CD14-positive monocyte (primary cell): ENCODE measurements at regions not wholly inside any gene's neighbourhood (a gene's known extent, or its start where the extent isn't known, plus 50 kb on each side); places are given as distances from the start of the nearest gene placed in this dataset.
"Not testable (repeated sequence)": the region's sequence is repeated elsewhere in the genome, so short reads cannot be mapped to it uniquely, and the experiment has no call there.

Experiments used
- DNase-seq, 3 donors: peaks; one replicate each; pipeline ENCODE4 v3.0.0-alpha.2; 2011 to 2022
- H2AFZ ChIP-seq: 2 replicates; pipeline ENCODE4 v1.6.0; 2012; ENCODE audit warnings: mild to moderate bottlenecking, low read depth, low read length, inconsistent platforms; ENCODE audit not compliant: insufficient read depth, poor library complexity, severe bottlenecking
- H3K27ac ChIP-seq, 2 donors: 1 replicate in 1 of 2; 2 replicates in 1 of 2; pipeline ENCODE4 v1.5.1; 2012 to 2013; ENCODE audit warnings: low read length in 2 of 2, control low read depth in 1 of 2, inconsistent platforms in 1 of 2, low read depth in 1 of 2, mild to moderate bottlenecking in 1 of 2
- H3K27me3 ChIP-seq, 2 donors: one replicate each; pipeline versions ENCODE4 v1.6.0 to v1.6.1; 2011 to 2013; ENCODE audit warnings: low read length in 2 of 2; ENCODE audit not compliant: control insufficient read depth in 2 of 2, insufficient read depth in 2 of 2
- H3K36me3 ChIP-seq, 2 donors: replicated peaks in 1 of 2; 1 replicate in 1 of 2; 2 replicates in 1 of 2; pipeline versions ENCODE4 v1.5.1 to v1.6.1; 2012 to 2013; ENCODE audit warnings: low read length in 2 of 2, control low read depth in 1 of 2, inconsistent platforms in 1 of 2, mild to moderate bottlenecking in 1 of 2; ENCODE audit not compliant: insufficient read depth in 2 of 2, control insufficient read depth in 1 of 2
- H3K4me1 ChIP-seq, 2 donors: 1 replicate in 1 of 2; 2 replicates in 1 of 2; pipeline versions ENCODE4 v1.5.1 to v1.6.1; 2012 to 2013; ENCODE audit warnings: low read length in 2 of 2, control low read depth in 1 of 2, inconsistent platforms in 1 of 2, mild to moderate bottlenecking in 1 of 2, moderate library complexity in 1 of 2; ENCODE audit not compliant: insufficient read depth in 2 of 2, control insufficient read depth in 1 of 2
- H3K4me2 ChIP-seq: replicated peaks from 2 replicates; pipeline ENCODE3; 2012; ENCODE audit warnings: low read length, moderate library complexity, mild to moderate bottlenecking; ENCODE audit not compliant: poor library complexity, severe bottlenecking; ENCODE audit errors: extremely low read depth
- H3K4me3 ChIP-seq, 3 experiments: fragments of 200-600 bp in 1 of 3; sonication (generic) in 1 of 3; replicated peaks in 1 of 3; 1 replicate in 2 of 3; 2 replicates in 1 of 3; pipeline ENCODE4 v1.5.1; 2011 to 2013; ENCODE audit warnings: low read length in 3 of 3, mild to moderate bottlenecking in 3 of 3, control low read depth in 2 of 3, low read depth in 2 of 3, inconsistent platforms in 1 of 3, moderate library complexity in 1 of 3
- H3K79me2 ChIP-seq: 2 replicates; pipeline ENCODE4 v1.6.0; 2012; ENCODE audit warnings: mild to moderate bottlenecking, control low read depth, inconsistent platforms, low read length, moderate library complexity; ENCODE audit not compliant: insufficient read depth
- H3K9ac ChIP-seq: 2 replicates; pipeline ENCODE4 v1.6.0; 2017; ENCODE audit warnings: low read length, mild to moderate bottlenecking; ENCODE audit not compliant: insufficient read depth, poor library complexity, severe bottlenecking
- H3K9me3 ChIP-seq, 2 donors: replicated peaks in 1 of 2; 1 replicate in 1 of 2; 2 replicates in 1 of 2; pipeline versions ENCODE4 v1.5.1 to v1.6.1; 2012 to 2013; ENCODE audit warnings: low read length in 2 of 2, control low read depth in 1 of 2; ENCODE audit not compliant: control insufficient read depth in 1 of 2, insufficient read depth in 1 of 2
- H4K20me1 ChIP-seq: 2 replicates; pipeline ENCODE4 v1.6.0; 2012; ENCODE audit warnings: mild to moderate bottlenecking, low read length, control low read depth, moderate library complexity; ENCODE audit not compliant: insufficient read depth
- H3K27ac Mint-ChIP-seq, 7 donors: one replicate each; pipeline ENCODE4 v1.8.0; 2020; ENCODE audit warnings: mild to moderate bottlenecking in 7 of 7, mixed read lengths in 7 of 7, moderate library complexity in 6 of 7, inconsistent platforms in 2 of 7
- H3K27me3 Mint-ChIP-seq, 3 donors: one replicate each; pipeline ENCODE4 v1.8.0; 2021 to 2022; ENCODE audit warnings: low read depth in 3 of 3, mild to moderate bottlenecking in 3 of 3, mixed read lengths in 3 of 3, moderate library complexity in 3 of 3, inconsistent platforms in 1 of 3
- H3K36me3 Mint-ChIP-seq, 2 donors: one replicate each; pipeline ENCODE4 v1.8.0; 2020; ENCODE audit warnings: mixed read lengths in 2 of 2, inconsistent platforms in 1 of 2, mild to moderate bottlenecking in 1 of 2
- H3K4me1 Mint-ChIP-seq: one replicate; pipeline ENCODE4 v1.8.0; 2020; ENCODE audit warnings: mild to moderate bottlenecking, mixed read lengths
- H3K4me3 Mint-ChIP-seq, 2 donors: one replicate each; pipeline ENCODE4 v1.8.0; 2020; ENCODE audit warnings: mild to moderate bottlenecking in 2 of 2, mixed read lengths in 2 of 2, moderate library complexity in 1 of 2
- H3K9me3 Mint-ChIP-seq, 7 donors: one replicate each; pipeline ENCODE4 v1.8.0; 2020 to 2022; ENCODE audit warnings: mixed read lengths in 7 of 7, mild to moderate bottlenecking in 6 of 7, moderate library complexity in 6 of 7, inconsistent platforms in 2 of 7
- CTCF ChIP-seq: fragments of 200-600 bp; IDR thresholded peaks from one replicate; pipeline ENCODE4 v1.8.0; 2022; ENCODE audit warnings: antibody characterized with exemption, mild to moderate bottlenecking
- WGBS: methylation state at CpG from one replicate; pipeline ENCODE4 v1.1.5; 2013; ENCODE audit warnings: missing lambda C conversion rate; ENCODE audit not compliant: insufficient coverage; 5-methylcytosine and 5-hydroxymethylcytosine counted together
- intact Hi-C, 2 donors: fragments of 100-400 bp; cut with micrococcal nuclease; formaldehyde crosslinking; loops; one replicate each; pipeline versions ENCODE4 v1.15.0 to v1.15.1; 2023

- Histone ChIP-seq H3K9me3 (no peaks in the 10 kb centered on the region), H3K27ac (no peak overlapping the region), H3K4me2 (no peak overlapping the region), H4K20me1 (no peaks in the 10 kb centered on the region), H2AFZ (no peak overlapping the region), H3K4me1 (no peaks in the 10 kb centered on the region), H3K36me3 (no peaks in the 10 kb centered on the region), H3K9ac (no peak overlapping the region), H3K27me3 (no peaks in the 10 kb centered on the region), H3K79me2 (no peaks in the 10 kb centered on the region), H3K4me3 (no peak overlapping the region)
- Mint-ChIP-seq H3K27ac (no peak overlapping the region), H3K36me3 (no peaks in the 10 kb centered on the region), H3K4me3 (no peak overlapping the region), H3K9me3 (peaks cover 0 to 3% (median 0%) of the 10 kb centered on the region in 7 donors), H3K27me3 (peaks cover 0 to 4% (median 0%) of the 10 kb centered on the region in 3 donors), H3K4me1 (peaks cover 3% of the 10 kb centered on the region)
- TF ChIP-seq CTCF = no peak
- WGBS = 0% methylated on average over 1 of the region's 7 CpGs
- DNase-seq = no peak
- intact Hi-C loops = no loop called here
These were observed 339.1 kb downstream of the SATB1 start for GRCh38 chr3:18086078-18086477.

- no peak overlapping the region for H3K27ac ChIP-seq
- Mint-ChIP-seq H3K27me3 (peaks cover 0 to 4% (median 0%) of the 10 kb centered on the region in 3 donors), H3K9me3 (peaks cover 0 to 3% (median 0%) of the 10 kb centered on the region in 7 donors), H3K4me3 (no peak overlapping the region), H3K36me3 (no peaks in the 10 kb centered on the region), H3K27ac (no peak overlapping the region), H3K4me1 (peaks cover 4% of the 10 kb centered on the region)
- no peak overlapping the region for H3K9ac ChIP-seq
- no peak overlapping the region for H3K4me3 ChIP-seq
- DNase-seq = no peak
- no peaks in the 10 kb centered on the region for H3K4me1 ChIP-seq
- no peak for TF ChIP-seq CTCF
- H3K36me3 ChIP-seq = no peaks in the 10 kb centered on the region
- 91% methylated on average over 4 of the region's 4 CpGs for WGBS
- H3K79me2 ChIP-seq = no peaks in the 10 kb centered on the region
- intact Hi-C loops = no loop called here
- no peaks in the 10 kb centered on the region for H3K27me3 ChIP-seq
- no peaks in the 10 kb centered on the region for H3K9me3 ChIP-seq
- no peak overlapping the region for H3K4me2 ChIP-seq
- H4K20me1 ChIP-seq = no peaks in the 10 kb centered on the region
- H2AFZ ChIP-seq = no peak overlapping the region
These were observed 339.7 kb downstream of the SATB1 start for GRCh38 chr3:18085429-18085828.

GRCh38 chr3:18083273-18083590 lies 340.8 kb upstream of the TBC1D5 start:
- H3K4me3 Mint-ChIP-seq, H3K27ac Mint-ChIP-seq, H3K4me3 ChIP-seq, H3K27me3 Mint-ChIP-seq, H3K9me3 ChIP-seq, DNase-seq, H3K4me1 ChIP-seq, H3K36me3 ChIP-seq, H3K4me2 ChIP-seq, H3K27me3 ChIP-seq, H3K9me3 Mint-ChIP-seq, H3K9ac ChIP-seq, H3K27ac ChIP-seq, intact Hi-C loops, H3K36me3 Mint-ChIP-seq, H3K79me2 ChIP-seq, H4K20me1 ChIP-seq, H2AFZ ChIP-seq: not testable (repeated sequence)
- peaks cover 15% of the 10 kb centered on the region for H3K4me1 Mint-ChIP-seq
- WGBS = no CpG with 5 or more reads among the region's 1 CpG
